ENCODE measurements at regions not wholly inside any gene's neighbourhood (a gene's known extent, or its start where the extent isn't known, plus 50 kb on each side); places are given as distances from the start of the nearest gene placed in this dataset.

DNA sequence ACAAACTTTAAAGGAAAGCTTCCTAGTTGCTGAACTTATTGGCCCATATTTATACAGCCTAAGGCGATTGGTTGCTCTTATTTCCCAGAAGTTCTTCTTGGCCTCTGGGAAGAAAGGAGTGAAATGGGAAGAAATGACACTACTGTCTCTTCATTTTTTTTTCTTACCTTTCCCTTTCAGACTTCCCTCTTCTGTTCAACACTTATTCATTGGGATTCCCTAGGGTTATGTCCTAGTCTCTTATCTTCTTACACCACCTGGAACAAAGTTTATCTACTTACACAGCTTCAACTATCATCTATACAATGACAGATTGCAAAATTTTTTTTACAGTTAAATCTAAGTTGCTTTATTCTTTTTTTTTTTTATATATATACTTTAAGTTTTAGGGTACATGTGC lies 68.0 kb downstream of the SNX12 start:
- DNase-seq, result no peak

DNA sequence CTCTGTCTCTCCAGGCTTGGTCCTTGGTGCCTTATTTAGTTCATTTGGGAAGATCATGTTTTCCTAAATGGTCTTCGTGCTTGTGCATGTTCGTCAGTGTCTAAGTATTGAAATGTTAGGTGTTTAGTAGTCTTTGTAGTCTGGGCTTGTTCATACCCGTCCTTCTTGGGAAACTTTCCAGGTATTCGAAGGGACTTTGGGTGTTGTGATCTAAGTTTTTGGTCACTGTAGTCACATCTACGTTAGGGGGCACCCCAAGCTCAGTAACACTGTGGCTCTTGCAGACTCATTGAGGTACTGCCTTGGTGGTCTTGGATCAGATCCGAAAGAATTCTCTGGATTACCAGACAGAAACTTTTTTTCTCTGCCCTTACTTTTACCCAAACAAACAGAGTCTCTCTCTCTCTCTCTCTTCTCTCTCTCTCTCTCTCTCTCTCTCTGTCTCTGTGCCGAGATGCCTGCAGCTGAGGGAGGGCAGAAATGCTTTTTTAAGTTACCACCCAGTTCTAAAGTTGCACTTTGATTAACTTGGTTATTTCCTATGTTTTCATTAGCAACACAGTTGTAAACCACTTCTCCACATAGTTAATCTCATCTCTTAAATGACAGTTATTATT lies 67.6 kb upstream of the SLC7A3 start:
- DNase-seq, result peak; percentile 56 to 73

DNA sequence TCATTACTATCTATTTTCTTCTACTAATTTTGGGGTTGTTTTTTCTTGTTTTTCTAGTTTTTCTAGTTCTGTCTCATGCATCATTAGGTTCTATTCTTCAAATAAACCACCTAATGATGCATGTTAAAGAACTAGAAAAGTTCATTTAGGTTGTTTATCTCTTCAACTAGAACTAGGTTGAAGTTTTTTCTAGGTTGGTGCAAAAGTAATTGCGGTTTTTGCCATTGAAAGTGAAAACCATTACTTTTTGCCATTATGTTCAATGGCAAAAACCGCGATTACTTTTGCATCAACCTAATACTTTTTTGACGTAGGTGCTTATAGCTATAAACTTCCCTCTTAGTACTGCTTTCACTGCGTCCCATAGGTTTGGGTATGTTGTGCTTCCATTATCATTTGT lies 64.4 kb upstream of the SLC7A3 start:
- DNase-seq, result no peak

DNA sequence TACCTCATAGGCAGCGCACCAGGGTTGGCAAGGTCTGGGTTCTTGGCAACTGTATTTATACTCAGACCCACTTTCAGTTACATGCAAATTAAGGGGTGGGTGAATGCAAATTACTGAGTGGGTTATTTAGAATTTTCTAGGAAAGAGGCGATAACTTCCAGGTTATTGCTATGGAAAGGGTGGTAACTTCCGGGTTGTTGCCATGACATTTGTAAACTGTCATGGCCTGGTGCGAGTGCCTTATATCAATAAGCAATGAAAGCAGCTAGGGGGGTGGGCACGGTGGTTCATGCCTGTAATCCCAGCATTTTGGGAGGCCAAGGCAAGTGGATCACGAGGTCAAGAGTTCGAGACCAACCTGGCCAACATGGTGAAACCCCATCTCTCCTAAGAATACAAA lies 57.5 kb upstream of the SLC7A3 start:
- no peak for DNase-seq

Data from right lung (tissue), 2 donors.